ENCODE measurements at regions not wholly inside any gene's neighbourhood (a gene's known extent, or its start where the extent isn't known, plus 50 kb on each side); places are given as distances from the start of the nearest gene placed in this dataset.

- no peaks in the 10 kb centered on the region for H3K36me3 ChIP-seq (ENCODE audit: insufficient read depth, low read length)
- ChIA-PET CTCF (ENCODE audit: unreplicated experiment) (no interaction called here), POLR2A (no interaction called here)
- no peaks in the 10 kb centered on the region for H3K9me3 ChIP-seq (ENCODE audit: low read length)
- no peaks in the 10 kb centered on the region for H4K20me1 ChIP-seq (ENCODE audit: insufficient read depth, low read length)
- no peaks in the 10 kb centered on the region for H3K79me2 ChIP-seq (ENCODE audit: insufficient read depth, low read depth, low read length)
- H3K4me3 ChIP-seq (ENCODE audit: low read depth, low read length, poor library complexity, severe bottlenecking) = no peak overlapping the region
- intact Hi-C loops (cut with micrococcal nuclease; ENCODE audit: unreplicated experiment) = no loop called here
- no peaks in the 10 kb centered on the region; the same call in 1 of the 2 replicates for H3K9me2 ChIP-seq (ENCODE audit: insufficient read depth, low read length)
- no TSS peak for BruUV-seq (replicated peaks)
- no peak overlapping the region for H2AFZ ChIP-seq (ENCODE audit: low read length)
- no peaks in the 10 kb centered on the region for H3K4me1 ChIP-seq (ENCODE audit: insufficient read depth, low read length, poor library complexity, severe bottlenecking)
- no peak overlapping the region for H3K27ac ChIP-seq (ENCODE audit: low read depth, low read length, poor library complexity, severe bottlenecking)
- no peak overlapping the region for H3K4me2 ChIP-seq (ENCODE audit: low read length)
- no peak for DNase-seq (ENCODE audit: low spot score)
- no peak for TF ChIP-seq EZH2phosphoT487 (IDR thresholded peaks at IDR 0.05; ENCODE audit: borderline replicate concordance, low read depth, low read length)
- TF ChIP-seq CTCF (conservative IDR thresholded peaks at IDR 0.05; ENCODE audit: low read length) = no peak; the same call in 1 of the 2 replicates
These were observed 496.3 kb downstream of the PDGFC start for GRCh38 chr4:156475322-156475721.

GRCh38 chr4:156473151-156473550, 498.4 kb downstream of the PDGFC start:
- no peaks in the 10 kb centered on the region for H3K4me1 ChIP-seq (ENCODE audit: insufficient read depth, low read length, poor library complexity, severe bottlenecking)
- H3K9me2 ChIP-seq (ENCODE audit: insufficient read depth, low read length) = no peaks in the 10 kb centered on the region; the same call in 1 of the 2 replicates
- no peak for TF ChIP-seq EZH2phosphoT487 (IDR thresholded peaks at IDR 0.05; ENCODE audit: borderline replicate concordance, low read depth, low read length)
- no peak for TF ChIP-seq CTCF (conservative IDR thresholded peaks at IDR 0.05; ENCODE audit: low read length)
- DNase-seq (ENCODE audit: low spot score) = no peak
- intact Hi-C loops (cut with micrococcal nuclease; ENCODE audit: unreplicated experiment) = no loop called here
- no peak overlapping the region for H3K27ac ChIP-seq (ENCODE audit: low read depth, low read length, poor library complexity, severe bottlenecking)
- H4K20me1 ChIP-seq (ENCODE audit: insufficient read depth, low read length) = no peaks in the 10 kb centered on the region
- H3K4me2 ChIP-seq (ENCODE audit: low read length) = no peak overlapping the region
- no TSS peak for BruUV-seq (replicated peaks)
- no peaks in the 10 kb centered on the region for H3K9me3 ChIP-seq (ENCODE audit: low read length)
- H3K4me3 ChIP-seq (ENCODE audit: low read depth, low read length, poor library complexity, severe bottlenecking) = no peak overlapping the region
- H2AFZ ChIP-seq (ENCODE audit: low read length) = no peak overlapping the region
- no peaks in the 10 kb centered on the region for H3K79me2 ChIP-seq (ENCODE audit: insufficient read depth, low read depth, low read length)
- ChIA-PET POLR2A (interaction anchor here (1.2 kb wide), 1 partner anchor 11 kb away, joined by 5 read pairs; no protein-coding TSS in a partner anchor), CTCF (ENCODE audit: unreplicated experiment) (no interaction called here)
- H3K36me3 ChIP-seq (ENCODE audit: insufficient read depth, low read length) = no peaks in the 10 kb centered on the region

GRCh38 chr4:156472624-156473023, 499.0 kb downstream of the PDGFC start:
- intact Hi-C loops (cut with micrococcal nuclease; ENCODE audit: unreplicated experiment) = no loop called here
- no peaks in the 10 kb centered on the region; the same call in 1 of the 2 replicates for H3K9me2 ChIP-seq (ENCODE audit: insufficient read depth, low read length)
- no peak overlapping the region for H2AFZ ChIP-seq (ENCODE audit: low read length)
- ChIA-PET POLR2A (interaction anchor here (1.2 kb wide), 1 partner anchor 11 kb away, joined by 5 read pairs; no protein-coding TSS in a partner anchor), CTCF (ENCODE audit: unreplicated experiment) (no interaction called here)
- DNase-seq (ENCODE audit: low spot score) = no peak
- H4K20me1 ChIP-seq (ENCODE audit: insufficient read depth, low read length) = no peaks in the 10 kb centered on the region
- H3K4me2 ChIP-seq (ENCODE audit: low read length) = no peak overlapping the region
- no peaks in the 10 kb centered on the region for H3K4me1 ChIP-seq (ENCODE audit: insufficient read depth, low read length, poor library complexity, severe bottlenecking)
- TF ChIP-seq CTCF (conservative IDR thresholded peaks at IDR 0.05; ENCODE audit: low read length) (no peak), EZH2phosphoT487 (IDR thresholded peaks at IDR 0.05; ENCODE audit: borderline replicate concordance, low read depth, low read length) (no peak)
- H3K27ac ChIP-seq (ENCODE audit: low read depth, low read length, poor library complexity, severe bottlenecking) = no peak overlapping the region
- no peaks in the 10 kb centered on the region for H3K36me3 ChIP-seq (ENCODE audit: insufficient read depth, low read length)
- no peaks in the 10 kb centered on the region for H3K9me3 ChIP-seq (ENCODE audit: low read length)
- BruUV-seq (replicated peaks) = no TSS peak
- no peak overlapping the region for H3K4me3 ChIP-seq (ENCODE audit: low read depth, low read length, poor library complexity, severe bottlenecking)
- no peaks in the 10 kb centered on the region for H3K79me2 ChIP-seq (ENCODE audit: insufficient read depth, low read depth, low read length)

Measured in OCI-LY7 (cell line).